HG03575 (cell line): ENCODE measurements at regions not wholly inside any gene's neighbourhood (a gene's known extent, or its start where the extent isn't known, plus 50 kb on each side); places are given as distances from the start of the nearest gene placed in this dataset.
"Not testable (repeated sequence)": the region's sequence is repeated elsewhere in the genome, so short reads cannot be mapped to it uniquely, and the experiment has no call there.

Source experiments
- ATAC-seq: cut with Tn5 transposase; IDR thresholded peaks from one replicate; pipeline ENCODE4 v1.9.1; 2021; ENCODE audit not compliant: unreplicated experiment, insufficient number of reproducible peaks, low FRiP score; ENCODE audit errors: extremely low read depth

DNA sequence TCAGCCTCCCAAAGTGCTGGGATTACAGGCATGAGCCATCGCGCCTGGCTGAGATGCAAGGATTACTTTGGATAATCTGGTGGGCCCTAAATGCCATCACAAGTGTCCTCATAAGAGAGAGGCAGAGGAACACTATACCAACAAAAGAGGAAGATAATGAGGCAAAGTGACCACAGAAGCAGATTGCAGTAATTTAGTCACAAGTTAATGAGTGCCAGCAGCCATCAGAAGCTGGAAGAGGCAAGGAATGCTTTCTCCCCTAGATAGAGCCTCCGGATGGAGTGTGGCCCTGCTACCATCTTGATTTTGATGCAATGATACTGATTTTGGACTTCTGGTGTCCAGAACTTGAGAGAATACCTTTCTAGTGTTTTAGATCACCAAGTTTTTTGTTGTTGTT, 122.3 kb downstream of the SPATA31D1 start:
- no peak for ATAC-seq

DNA sequence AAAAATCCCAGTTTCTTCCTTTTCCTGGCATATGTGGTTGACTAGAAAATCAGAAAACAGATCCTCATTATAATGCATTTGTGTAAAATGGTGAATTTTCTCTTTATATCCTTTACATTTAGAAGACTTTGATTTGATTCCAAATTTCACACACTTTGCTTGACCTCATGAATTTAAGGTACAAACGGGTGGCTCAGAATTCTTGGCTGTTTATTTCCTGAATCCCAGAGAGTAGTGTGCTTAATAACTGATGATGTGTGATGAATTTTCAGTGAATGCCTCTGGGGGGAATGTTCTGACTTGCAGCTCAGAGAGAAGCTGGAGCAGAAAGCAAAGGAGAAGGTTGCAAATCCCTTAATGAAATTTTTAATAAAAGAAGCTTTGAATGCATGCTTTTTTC, 126.8 kb downstream of the SPATA31D1 start:
- ATAC-seq: no peak

DNA sequence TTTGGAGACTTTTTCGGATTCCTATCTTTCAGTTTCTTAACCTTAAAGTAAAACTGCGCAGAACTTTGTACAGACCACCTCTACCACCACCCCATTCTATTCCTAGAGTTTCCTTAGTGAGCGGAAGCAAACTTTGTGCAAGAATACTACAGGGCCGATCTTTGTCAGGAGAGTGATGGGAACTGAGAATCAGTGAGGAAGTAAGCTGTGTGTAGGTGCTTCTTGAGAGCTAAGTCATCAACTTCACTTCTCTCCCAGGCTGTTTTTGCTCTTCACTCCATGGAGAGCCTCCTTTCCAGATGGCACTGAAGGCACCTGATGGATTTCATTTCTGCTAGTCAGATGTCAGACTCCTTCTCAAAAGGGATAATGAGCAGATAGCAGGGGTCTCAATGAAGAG, 127.3 kb downstream of the SPATA31D1 start:
- no peak for ATAC-seq

DNA sequence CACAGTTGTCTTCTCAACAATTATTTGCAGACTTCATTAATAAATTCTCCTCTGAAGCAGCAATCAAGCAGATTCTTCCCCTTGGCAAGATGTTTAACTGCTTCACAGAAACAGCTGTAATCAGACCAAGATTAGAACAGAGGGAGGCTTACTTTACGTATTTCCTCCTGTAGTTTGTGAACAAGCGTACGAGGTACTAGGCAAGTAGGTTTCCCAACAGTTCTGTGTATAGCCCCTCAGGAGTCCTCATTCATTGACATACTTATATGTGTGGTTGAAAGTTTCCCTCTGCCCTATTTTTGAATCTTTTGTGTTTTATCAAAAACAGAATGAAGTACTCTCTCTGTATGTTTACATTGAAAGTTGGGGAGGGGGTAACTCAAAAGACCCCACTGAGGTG, 128.0 kb downstream of the SPATA31D1 start:
- no peak for ATAC-seq

DNA sequence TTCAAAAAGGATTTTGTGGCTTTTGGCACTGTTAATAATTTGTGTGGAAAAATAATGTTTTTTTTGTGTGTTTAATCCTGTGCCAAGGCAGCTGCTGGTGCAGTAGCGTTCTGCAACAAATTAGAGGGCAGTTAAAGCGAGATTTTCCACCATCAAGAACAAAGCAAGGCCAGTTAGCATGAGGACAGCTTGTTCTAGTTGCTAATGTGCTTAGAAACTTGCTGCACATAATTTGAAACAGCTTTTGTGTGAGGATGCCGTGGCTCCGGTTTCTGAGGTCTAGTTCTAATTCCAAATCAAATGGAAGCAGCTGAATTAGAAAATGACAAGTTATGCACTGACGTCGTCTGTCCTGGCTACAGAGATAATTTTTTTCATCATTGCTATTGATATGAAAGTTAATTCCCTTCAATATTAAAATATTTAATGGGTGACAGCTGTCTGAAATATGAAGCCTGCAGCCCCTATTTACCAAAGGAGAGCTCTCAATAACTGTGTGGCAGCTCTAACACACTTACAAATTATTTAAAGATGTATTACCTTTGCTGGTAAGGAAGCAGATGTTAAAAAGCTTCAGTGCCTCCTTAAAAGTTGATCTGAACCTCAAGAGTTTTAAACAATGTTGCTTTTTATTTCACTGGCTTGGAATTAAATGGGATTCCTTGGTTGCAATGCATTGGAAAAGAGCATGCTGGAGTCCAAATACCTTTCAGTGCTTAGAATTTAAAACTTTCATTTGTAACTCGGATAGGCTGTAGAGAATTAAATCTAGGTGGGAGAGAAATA, 128.6 kb downstream of the SPATA31D1 start:
- ATAC-seq: no peak

DNA sequence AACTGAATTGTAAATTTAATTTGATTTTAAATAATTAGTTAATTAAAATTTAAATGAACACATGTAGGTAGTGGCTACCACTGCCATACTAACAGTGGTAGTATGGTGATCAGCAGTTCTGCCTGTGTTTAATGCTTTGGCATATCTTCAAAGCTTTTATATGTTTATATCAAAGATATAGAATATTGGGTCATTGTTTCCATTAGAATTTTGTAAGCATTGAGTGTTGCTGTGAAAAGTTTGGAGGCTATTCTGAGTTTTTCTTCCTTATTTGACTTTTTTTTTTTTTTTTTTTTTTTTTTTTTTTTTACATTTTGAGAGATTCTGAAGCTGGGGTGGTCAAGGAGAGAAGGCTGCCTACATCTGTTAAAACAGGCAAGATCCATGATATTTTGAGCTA, 134.2 kb downstream of the SPATA31D1 start:
- no peak for ATAC-seq

DNA sequence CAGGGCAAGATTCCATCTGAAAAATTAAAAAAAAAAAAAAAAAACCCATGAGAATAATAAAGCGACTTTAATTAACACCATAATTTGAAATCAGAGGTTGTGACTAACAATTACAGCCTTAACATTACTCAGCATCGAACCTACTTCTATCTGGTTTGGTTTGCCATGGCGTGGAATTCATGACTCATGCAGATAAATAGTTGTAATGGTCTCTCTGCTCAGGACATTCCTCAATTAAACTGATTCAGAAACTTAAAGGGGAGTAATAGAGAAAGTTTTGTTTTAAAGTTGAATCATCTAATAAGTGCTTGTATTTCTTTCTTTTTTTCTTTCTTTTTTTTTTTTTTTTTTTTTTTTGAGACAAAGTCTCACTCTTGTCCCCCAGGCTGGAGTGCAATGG, 135.5 kb downstream of the SPATA31D1 start:
- ATAC-seq: no peak

DNA sequence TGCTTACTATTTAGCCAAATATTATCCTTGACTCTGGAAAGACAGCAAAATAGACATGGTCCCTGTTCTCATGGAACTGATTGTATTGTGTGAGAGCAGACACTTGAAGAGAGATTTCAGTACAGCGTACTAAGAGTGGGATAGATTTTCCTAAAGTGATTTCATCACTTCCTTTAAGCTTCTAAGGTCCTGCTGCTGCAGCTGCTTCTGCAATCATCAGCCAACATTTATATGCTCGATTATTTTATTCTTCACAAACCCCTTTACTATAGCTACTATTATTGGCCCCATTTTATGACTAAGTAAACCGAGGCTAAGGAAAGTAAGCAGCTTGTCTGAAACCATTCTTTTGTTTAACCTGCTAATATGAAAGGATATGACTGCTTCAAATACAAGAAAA, 137.7 kb downstream of the SPATA31D1 start:
- no peak for ATAC-seq

DNA sequence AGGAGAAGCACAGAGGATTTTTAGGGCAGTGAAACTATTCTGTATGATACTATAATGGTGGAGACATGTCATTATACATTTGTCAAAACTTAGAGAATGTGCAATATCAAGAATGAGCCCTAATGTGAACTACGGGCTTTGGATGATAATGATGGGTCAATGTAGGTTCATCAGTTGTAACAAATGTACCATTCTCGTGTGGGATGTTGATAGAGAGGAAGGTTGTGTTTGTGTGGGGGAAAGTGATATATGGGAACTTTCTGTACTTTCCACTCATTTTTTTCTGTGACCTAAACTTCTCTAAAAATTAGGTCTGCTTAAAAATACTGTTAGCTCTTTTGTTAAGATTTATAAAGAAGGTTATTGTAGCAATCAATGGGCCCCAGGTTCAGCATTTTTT, 138.9 kb downstream of the SPATA31D1 start:
- ATAC-seq: no peak

DNA sequence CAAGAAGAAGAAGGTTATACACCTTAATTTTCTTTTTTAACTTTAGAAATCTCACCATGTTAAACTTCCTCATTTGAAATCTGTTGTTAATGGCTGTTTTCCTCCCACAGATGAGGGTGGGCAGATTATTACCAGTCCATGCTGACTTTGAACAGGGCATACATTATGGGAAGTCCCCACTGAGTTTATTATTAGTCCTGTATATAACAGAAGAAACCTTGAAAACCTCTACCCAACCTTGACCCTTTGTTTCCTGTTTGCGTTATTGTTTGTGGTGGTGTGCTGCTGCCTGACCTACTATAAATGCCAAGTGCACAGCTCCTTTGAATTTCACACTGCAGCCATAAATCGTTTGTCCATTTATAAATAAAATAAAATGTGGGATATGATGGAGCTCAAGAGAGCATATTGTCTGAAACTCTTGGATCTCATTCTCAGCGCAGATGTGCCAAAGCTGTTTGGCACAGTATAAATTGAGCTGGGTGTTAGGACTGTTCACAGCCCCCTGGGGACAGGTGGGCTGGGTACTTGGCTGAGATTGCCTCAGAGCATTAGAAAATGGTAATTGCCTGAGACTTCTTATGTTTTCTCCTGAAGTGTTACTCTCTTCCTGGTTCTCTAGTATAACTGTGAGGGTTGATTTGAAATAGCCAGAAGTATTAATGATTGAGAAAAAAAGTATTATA, 139.6 kb downstream of the SPATA31D1 start:
- peak; percentile 96 for ATAC-seq

DNA sequence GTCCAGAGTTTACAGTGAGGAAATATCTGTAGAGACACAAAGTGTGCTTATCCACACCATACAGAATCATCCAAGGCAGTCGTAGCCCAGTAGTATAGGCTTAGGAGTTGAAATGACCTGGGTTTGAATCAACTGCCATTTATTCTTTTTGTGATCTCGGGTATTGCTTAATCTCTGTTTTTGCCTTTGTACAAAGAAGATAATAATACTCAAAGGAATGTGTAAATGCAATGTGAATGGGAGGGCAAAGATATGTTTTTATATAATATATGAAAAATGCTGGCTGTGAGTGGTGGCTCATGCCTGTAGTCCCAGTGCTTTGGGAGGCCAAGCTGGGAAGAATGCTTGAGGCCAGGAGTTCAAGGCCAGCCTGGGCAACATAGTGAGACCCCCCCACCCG, 141.1 kb downstream of the SPATA31D1 start:
- no peak for ATAC-seq

DNA sequence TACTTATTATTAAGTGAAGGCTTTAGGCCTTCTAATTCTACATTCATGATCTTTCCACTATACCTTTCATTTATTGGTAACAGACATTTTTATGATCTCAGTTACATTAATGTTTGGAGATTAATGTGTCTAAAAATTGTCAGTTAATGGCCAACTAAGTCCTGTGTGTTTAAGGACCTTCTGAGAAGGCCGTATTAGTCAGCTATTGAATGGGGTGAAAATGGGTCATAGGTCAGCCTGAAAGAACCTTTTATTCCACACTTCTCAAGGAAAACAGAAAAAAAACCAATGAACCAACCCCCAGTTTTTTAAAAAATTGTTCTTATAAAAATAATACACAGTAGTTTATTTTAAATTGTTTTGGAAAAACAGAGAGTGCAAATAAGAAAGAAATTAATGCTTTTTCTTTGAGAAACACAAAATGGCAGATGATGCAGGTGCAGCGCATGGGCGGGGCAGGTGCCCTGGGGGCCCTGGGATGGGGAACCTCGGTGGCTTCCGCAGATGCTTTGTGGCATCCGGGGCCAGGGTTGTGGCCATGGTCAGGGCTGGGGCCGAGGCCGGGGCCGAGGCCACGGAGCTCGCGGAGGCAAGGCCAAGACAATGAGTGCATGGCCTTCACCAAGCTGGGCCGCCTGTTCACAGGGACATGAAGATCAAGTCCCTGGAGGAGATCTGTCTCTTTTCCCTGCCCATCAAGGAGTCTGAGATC, 141.9 kb downstream of the SPATA31D1 start:
- ATAC-seq: no peak

DNA sequence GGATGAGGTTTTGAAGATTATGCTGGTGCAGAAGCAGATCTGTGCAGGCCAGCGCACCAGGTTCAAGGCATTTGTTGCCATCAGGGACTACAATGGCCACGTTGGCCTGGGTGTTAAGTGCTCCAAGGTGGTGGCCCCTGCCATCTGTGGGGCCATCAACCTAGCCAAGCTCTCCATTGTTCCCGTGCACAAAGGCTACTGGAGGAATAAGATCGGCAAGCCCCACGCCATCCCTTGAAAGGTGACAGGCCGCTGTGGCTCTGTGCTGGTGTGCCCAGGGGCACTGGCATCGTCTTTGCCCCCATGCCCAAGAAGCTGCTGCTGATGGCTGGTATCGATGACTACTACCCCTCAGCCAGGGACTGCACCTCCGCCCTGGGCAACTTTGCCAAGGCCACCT, 142.5 kb downstream of the SPATA31D1 start:
- ATAC-seq: no peak

DNA sequence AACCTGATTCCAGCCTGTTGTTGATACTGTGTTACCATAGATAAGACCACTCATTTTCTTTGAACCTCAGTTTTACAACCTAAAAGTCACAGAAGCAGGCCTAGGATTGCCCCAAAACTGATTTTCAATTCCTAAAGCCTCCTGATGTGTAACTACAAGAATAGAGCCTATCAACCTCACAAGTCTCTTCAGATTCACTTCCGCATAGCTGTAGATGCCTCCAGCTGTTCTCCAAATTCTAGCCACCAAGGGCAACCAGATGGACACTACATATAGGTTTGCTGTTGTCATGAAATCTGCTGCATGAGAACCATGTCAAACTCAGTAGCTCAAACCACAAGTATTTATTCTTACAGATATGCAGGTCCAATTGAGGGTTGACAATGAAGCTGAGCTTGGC, 143.5 kb downstream of the SPATA31D1 start:
- ATAC-seq: no peak

DNA sequence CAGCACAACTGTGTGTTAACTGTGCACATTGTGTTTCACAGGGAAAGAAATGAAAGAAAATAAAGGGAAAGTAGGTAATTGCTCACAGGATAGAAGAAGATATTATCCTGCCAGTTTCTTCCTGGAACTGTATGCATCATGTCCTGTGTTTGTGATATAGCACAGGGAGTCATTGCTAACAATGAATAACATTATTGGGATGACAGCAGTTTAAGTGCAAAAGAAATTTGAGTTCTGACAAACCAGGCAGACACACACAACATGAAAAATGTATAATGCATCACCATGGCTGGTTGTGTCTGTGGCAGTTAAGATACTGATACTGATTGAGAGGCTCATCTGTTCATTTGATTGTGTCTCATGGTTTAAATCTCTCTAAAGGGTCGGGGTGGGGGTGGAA, 145.4 kb downstream of the SPATA31D1 start:
- ATAC-seq: no peak

DNA sequence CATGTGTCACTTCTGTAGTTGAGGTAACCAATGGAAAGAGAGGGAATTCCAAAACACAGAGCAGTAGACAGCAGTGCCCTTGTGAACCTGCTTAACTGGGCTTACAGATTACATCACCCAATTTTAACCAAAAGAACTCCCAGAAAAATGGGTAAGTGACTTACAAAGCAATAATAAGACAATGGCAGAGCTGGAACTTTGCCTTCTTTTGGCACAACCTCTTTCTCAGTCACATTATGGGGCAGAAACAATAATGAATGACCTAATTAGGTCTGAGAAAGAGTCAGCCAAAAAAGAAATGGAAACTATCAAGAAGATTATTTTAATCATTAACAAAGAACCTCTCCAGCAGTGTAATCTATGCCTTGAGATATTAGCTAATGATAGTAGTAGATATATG, 146.5 kb downstream of the SPATA31D1 start:
- ATAC-seq: no peak

DNA sequence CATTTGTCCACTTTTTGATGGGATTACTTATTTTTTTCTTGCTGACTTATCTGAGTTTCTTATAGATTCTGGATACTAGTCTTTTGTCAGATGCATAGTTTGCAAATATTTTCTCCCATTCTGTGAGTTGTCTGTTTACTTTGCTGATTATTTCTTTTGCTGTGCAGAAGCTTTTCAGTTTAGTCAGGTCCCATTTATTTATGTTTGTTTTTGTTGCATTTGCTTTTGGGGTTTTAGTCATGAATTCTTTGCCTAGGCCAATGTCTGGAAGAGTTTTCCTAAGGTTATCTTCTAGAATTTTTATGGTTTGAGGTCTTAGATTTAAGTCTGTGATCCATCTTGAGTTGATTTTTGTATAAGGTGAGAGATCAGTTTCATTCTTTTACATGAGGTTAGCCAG, 149.5 kb downstream of the SPATA31D1 start:
- not testable (repeated sequence) for ATAC-seq

DNA sequence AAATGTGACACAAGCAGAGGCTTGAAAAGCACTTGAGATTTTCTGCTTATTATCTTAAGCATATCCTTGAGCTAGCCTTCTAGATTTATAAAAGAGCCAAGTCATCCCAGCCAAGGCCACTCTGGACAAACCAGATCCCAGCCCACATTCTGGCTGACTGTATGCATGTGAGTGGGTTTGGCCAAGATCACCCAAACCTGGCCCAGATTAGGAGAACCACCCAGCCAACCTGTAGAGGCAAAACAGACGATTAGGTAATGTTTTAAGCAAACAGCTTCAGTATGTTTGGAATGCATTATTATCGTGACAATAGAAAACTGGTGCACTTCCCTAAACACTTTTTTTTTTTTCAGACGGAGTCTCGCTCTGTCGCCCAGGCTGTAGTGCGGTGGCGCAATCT, 151.9 kb downstream of the SPATA31D1 start:
- no peak for ATAC-seq

DNA sequence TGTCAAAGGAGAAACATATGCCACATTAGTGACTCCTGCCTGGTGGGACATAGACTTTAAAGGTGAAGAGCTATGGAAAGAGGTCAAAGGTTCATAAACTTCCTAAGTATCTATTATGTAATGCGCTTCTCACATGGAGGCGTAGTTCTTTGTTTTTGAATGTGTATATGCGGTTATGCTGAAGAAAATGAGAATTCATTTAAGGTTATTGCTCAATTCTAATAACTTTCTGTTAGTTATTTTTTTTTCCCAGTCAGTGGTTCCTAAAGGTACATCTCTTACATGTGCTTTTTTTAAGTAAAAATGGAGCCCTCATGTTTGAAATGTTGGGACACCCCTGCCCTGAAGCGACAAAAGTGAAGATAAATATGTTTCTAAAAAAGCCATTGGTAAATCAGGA, 156.2 kb downstream of the SPATA31D1 start:
- no peak for ATAC-seq

DNA sequence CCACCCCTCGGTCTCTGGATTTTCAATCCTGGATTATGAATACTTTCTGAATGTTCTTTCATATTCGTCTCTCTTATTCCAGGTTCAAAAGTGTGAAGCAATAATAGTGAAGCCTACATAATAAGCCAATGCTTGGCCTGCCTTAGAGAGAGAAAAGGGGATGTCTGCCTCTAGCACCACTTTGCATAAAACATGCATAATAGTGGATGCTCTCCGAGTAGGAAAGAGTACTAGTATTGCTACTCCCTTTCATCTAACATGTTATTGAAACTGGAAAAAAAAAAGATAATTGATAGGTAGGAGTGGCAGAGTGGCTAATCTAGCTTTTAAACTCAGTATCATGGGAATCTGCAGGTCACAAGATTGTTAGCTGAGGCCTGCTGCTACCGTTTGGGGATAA, 158.1 kb downstream of the SPATA31D1 start:
- ATAC-seq: no peak
